ENCODE measurements at regions not wholly inside any gene's neighbourhood (a gene's known extent, or its start where the extent isn't known, plus 50 kb on each side); places are given as distances from the start of the nearest gene placed in this dataset.

GRCh38 chr11:95704865-95705264 lies 84.7 kb downstream of the FAM76B start:
- no peaks in the 10 kb centered on the region for H3K36me3 ChIP-seq (ENCODE audit: control insufficient read depth in 2 of 2, insufficient read depth in 2 of 2, low read length in 2 of 2)

DNA sequence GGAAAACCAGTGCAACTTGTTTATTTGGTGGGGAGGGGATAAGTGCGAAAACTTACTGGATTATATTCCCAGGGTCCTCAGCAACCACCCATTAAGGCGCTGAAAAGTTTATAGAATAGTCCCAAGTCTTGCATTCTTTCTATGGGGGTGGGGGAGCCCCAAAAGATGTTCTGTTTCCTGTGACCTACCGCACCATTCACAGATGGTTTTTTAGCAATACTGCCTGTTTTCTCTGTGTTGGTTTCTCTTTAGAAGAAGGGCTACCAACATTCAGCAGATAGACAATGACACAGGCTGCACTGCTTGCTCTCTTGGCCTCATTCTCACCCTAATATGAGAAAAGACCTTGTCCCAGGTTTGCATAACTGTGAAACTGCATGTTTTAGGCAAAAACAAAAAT lies 86.5 kb downstream of the FAM76B start:
- no peak overlapping the region for H3K27ac ChIP-seq (ENCODE audit: low read length)
- peaks cover 16% of the 10 kb centered on the region for H3K4me1 ChIP-seq (ENCODE audit: control insufficient read depth, insufficient read depth, low read length)
- H3K9me3 ChIP-seq (ENCODE audit: control insufficient read depth in 2 of 2, low read length in 2 of 2), result no peaks in the 10 kb centered on the region
- no peaks in the 10 kb centered on the region for H3K27me3 ChIP-seq (ENCODE audit: control insufficient read depth in 1 of 2, insufficient read depth in 2 of 2, low read length in 2 of 2)
- H3K36me3 ChIP-seq (ENCODE audit: control insufficient read depth in 2 of 2, insufficient read depth in 2 of 2, low read length in 2 of 2), result no peaks in the 10 kb centered on the region
- no peak overlapping the region for H3K4me3 ChIP-seq (ENCODE audit: low read length in 2 of 2)
- H3K9ac ChIP-seq (ENCODE audit: low read length in 2 of 2), result no peak overlapping the region

More at GRCh38 chr11:95704865-95705264, 84.7 kb downstream of the FAM76B start:
- peak overlapping the region; percentile 6 for H3K27ac ChIP-seq (ENCODE audit: low read length)
- H3K4me3 ChIP-seq (ENCODE audit: low read length in 2 of 2), result no peak overlapping the region
- H3K27me3 ChIP-seq (ENCODE audit: control insufficient read depth in 1 of 2, insufficient read depth in 2 of 2, low read length in 2 of 2), result no peaks in the 10 kb centered on the region
- H3K4me1 ChIP-seq (ENCODE audit: control insufficient read depth, insufficient read depth, low read length), result peaks cover 16% of the 10 kb centered on the region
- no peak overlapping the region for H3K9ac ChIP-seq (ENCODE audit: low read length in 2 of 2)
- H3K9me3 ChIP-seq (ENCODE audit: control insufficient read depth in 2 of 2, low read length in 2 of 2), result no peaks in the 10 kb centered on the region

DNA sequence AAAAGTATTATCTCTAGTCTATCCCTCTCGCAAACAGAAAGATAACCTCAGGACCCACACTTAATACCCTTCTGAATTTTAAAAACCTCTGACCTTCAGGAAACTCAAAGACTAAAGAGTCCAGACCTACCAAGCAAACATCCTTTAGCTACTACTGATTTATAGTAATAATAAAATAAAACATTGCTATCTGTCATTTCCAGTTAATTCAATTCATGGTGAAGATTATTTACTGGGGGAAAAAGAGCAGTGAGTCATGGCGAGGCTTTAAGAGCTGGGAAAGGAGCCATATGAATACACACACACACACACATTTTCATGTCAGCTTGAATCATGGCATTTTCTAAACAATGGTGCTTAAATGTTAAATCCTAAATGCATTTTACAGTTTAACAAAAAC lies 87.1 kb downstream of the FAM76B start:
- Histone ChIP-seq H3K27me3 (ENCODE audit: control insufficient read depth in 1 of 2, insufficient read depth in 2 of 2, low read length in 2 of 2) (no peaks in the 10 kb centered on the region), H3K9ac (ENCODE audit: low read length in 2 of 2) (no peak overlapping the region), H3K4me1 (ENCODE audit: control insufficient read depth, insufficient read depth, low read length) (peaks cover 16% of the 10 kb centered on the region), H3K4me3 (ENCODE audit: low read length in 2 of 2) (no peak overlapping the region), H3K9me3 (ENCODE audit: control insufficient read depth in 2 of 2, low read length in 2 of 2) (no peaks in the 10 kb centered on the region), H3K36me3 (ENCODE audit: control insufficient read depth in 2 of 2, insufficient read depth in 2 of 2, low read length in 2 of 2) (no peaks in the 10 kb centered on the region), H3K27ac (ENCODE audit: low read length) (no peak overlapping the region)

- Histone ChIP-seq H3K4me3 (ENCODE audit: low read length in 2 of 2) (no peak overlapping the region), H3K27ac (ENCODE audit: low read length) (no peak overlapping the region), H3K4me1 (ENCODE audit: control insufficient read depth, insufficient read depth, low read length) (peaks cover 13% of the 10 kb centered on the region)
Measured at GRCh38 chr11:95700471-95700817, 89.1 kb downstream of the FAM76B start.

GRCh38 chr11:95699631-95700470 lies 89.7 kb downstream of the FAM76B start:
- Histone ChIP-seq H3K36me3 (ENCODE audit: control insufficient read depth in 2 of 2, insufficient read depth in 2 of 2, low read length in 2 of 2) (no peaks in the 10 kb centered on the region), H3K9ac (ENCODE audit: low read length in 2 of 2) (no peak overlapping the region), H3K9me3 (ENCODE audit: control insufficient read depth in 2 of 2, low read length in 2 of 2) (no peaks in the 10 kb centered on the region), H3K27me3 (ENCODE audit: control insufficient read depth in 1 of 2, insufficient read depth in 2 of 2, low read length in 2 of 2) (no peaks in the 10 kb centered on the region), H3K4me3 (ENCODE audit: low read length in 2 of 2) (no peak overlapping the region), H3K27ac (ENCODE audit: low read length) (no peak overlapping the region), H3K4me1 (ENCODE audit: control insufficient read depth, insufficient read depth, low read length) (peaks cover 8% of the 10 kb centered on the region)

More at GRCh38 chr11:95700471-95700817, 89.1 kb downstream of the FAM76B start:
- Histone ChIP-seq H3K9me3 (ENCODE audit: control insufficient read depth in 2 of 2, low read length in 2 of 2) (no peaks in the 10 kb centered on the region), H3K9ac (ENCODE audit: low read length in 2 of 2) (no peak overlapping the region), H3K36me3 (ENCODE audit: control insufficient read depth in 2 of 2, insufficient read depth in 2 of 2, low read length in 2 of 2) (no peaks in the 10 kb centered on the region), H3K27me3 (ENCODE audit: control insufficient read depth in 1 of 2, insufficient read depth in 2 of 2, low read length in 2 of 2) (no peaks in the 10 kb centered on the region)

GRCh38 chr11:95698676-95699557 lies 90.7 kb downstream of the FAM76B start:
- H3K4me1 ChIP-seq (ENCODE audit: control insufficient read depth, insufficient read depth, low read length), result peaks cover 5% of the 10 kb centered on the region
- H3K9ac ChIP-seq (ENCODE audit: low read length in 2 of 2), result no peak overlapping the region
- H3K27ac ChIP-seq (ENCODE audit: low read length), result no peak overlapping the region

GRCh38 chr11:95697614-95698408 lies 91.8 kb downstream of the FAM76B start:
- H3K9ac ChIP-seq (ENCODE audit: low read length in 2 of 2), result no peak overlapping the region
- H3K4me1 ChIP-seq (ENCODE audit: control insufficient read depth, insufficient read depth, low read length), result peaks cover under 1% of the 10 kb centered on the region
- no peak overlapping the region for H3K27ac ChIP-seq (ENCODE audit: low read length)

More at GRCh38 chr11:95698676-95699557, 90.7 kb downstream of the FAM76B start:
- Histone ChIP-seq H3K9me3 (ENCODE audit: control insufficient read depth in 2 of 2, low read length in 2 of 2) (no peaks in the 10 kb centered on the region), H3K27me3 (ENCODE audit: control insufficient read depth in 1 of 2, insufficient read depth in 2 of 2, low read length in 2 of 2) (no peaks in the 10 kb centered on the region), H3K4me3 (ENCODE audit: low read length in 2 of 2) (no peak overlapping the region), H3K36me3 (ENCODE audit: control insufficient read depth in 2 of 2, insufficient read depth in 2 of 2, low read length in 2 of 2) (no peaks in the 10 kb centered on the region)

GRCh38 chr11:95695181-95695580 lies 94.4 kb downstream of the FAM76B start:
- H3K4me3 ChIP-seq (ENCODE audit: low read length in 2 of 2), result no peak overlapping the region
- no peaks in the 10 kb centered on the region for H3K4me1 ChIP-seq (ENCODE audit: control insufficient read depth, insufficient read depth, low read length)
- H3K9ac ChIP-seq (ENCODE audit: low read length in 2 of 2), result no peak overlapping the region
- H3K27ac ChIP-seq (ENCODE audit: low read length), result no peak overlapping the region
- no peaks in the 10 kb centered on the region for H3K27me3 ChIP-seq (ENCODE audit: control insufficient read depth in 1 of 2, insufficient read depth in 2 of 2, low read length in 2 of 2)
- H3K36me3 ChIP-seq (ENCODE audit: control insufficient read depth in 2 of 2, insufficient read depth in 2 of 2, low read length in 2 of 2), result no peaks in the 10 kb centered on the region
- no peaks in the 10 kb centered on the region for H3K9me3 ChIP-seq (ENCODE audit: control insufficient read depth in 2 of 2, low read length in 2 of 2)

More at GRCh38 chr11:95697614-95698408, 91.8 kb downstream of the FAM76B start:
- H3K4me3 ChIP-seq (ENCODE audit: low read length in 2 of 2), result no peak overlapping the region
- no peaks in the 10 kb centered on the region for H3K27me3 ChIP-seq (ENCODE audit: control insufficient read depth in 1 of 2, insufficient read depth in 2 of 2, low read length in 2 of 2)
- H3K36me3 ChIP-seq (ENCODE audit: control insufficient read depth in 2 of 2, insufficient read depth in 2 of 2, low read length in 2 of 2), result no peaks in the 10 kb centered on the region
- no peaks in the 10 kb centered on the region for H3K9me3 ChIP-seq (ENCODE audit: control insufficient read depth in 2 of 2, low read length in 2 of 2)

DNA sequence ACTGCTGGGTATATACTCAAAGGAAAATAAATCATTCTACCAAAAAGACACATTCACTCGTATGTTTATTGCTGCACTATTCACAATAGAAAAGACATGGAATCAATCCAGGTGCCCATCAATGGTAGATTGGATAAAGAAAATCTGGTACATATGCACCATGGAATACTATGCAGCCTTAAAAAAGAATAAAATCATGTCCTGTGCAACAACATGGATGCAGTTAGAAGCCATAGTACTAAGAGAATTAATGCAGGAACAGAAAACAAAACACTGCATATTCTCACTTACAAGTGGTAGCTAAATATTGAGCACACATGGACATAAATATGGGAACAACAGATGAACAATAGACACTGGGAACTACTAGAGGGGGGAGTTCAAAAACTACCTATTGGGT lies 96.3 kb downstream of the FAM76B start:
- Histone ChIP-seq H3K27ac (ENCODE audit: low read length) (no peak overlapping the region), H3K9ac (ENCODE audit: low read length in 2 of 2) (no peak overlapping the region), H3K4me1 (ENCODE audit: control insufficient read depth, insufficient read depth, low read length) (no peaks in the 10 kb centered on the region), H3K36me3 (ENCODE audit: control insufficient read depth in 2 of 2, insufficient read depth in 2 of 2, low read length in 2 of 2) (no peaks in the 10 kb centered on the region), H3K4me3 (ENCODE audit: low read length in 2 of 2) (no peak overlapping the region), H3K27me3 (ENCODE audit: control insufficient read depth in 1 of 2, insufficient read depth in 2 of 2, low read length in 2 of 2) (no peaks in the 10 kb centered on the region), H3K9me3 (ENCODE audit: control insufficient read depth in 2 of 2, low read length in 2 of 2) (no peaks in the 10 kb centered on the region)

DNA sequence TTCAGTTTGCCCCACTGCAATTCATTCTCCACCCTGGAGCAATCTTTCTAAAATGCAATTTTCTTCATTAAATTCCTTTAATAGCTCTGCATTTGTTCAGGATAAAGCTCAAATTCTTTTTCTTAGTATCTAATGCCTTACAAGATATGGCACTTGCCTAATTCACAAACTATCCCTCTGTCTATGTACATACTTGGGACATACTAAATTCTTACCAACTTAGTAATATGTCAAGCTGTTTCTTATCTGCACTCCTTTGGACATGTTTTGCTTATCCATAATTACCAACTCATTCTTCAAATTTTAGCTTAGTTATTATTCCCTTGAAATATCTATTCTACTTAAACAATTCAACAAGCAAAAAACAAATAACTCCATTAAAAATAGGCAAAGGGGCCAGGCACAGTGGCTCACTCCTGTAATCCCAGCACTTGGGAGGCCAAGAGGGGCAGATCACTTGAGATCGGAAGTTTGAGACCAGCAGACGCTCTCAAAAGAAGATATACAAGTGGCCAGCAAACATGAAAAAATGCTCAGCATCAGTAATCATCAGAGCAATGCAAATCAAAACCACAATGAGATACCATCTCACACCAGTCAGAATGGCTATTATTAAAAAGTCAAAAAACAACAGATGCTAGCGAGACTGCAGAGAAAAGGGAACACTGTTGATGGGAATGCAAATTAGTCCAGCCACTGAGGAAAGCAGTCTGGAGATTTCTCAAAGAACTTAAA lies 96.9 kb downstream of the FAM76B start:
- H3K36me3 ChIP-seq (ENCODE audit: control insufficient read depth in 2 of 2, insufficient read depth in 2 of 2, low read length in 2 of 2), result no peaks in the 10 kb centered on the region
- no peaks in the 10 kb centered on the region for H3K27me3 ChIP-seq (ENCODE audit: control insufficient read depth in 1 of 2, insufficient read depth in 2 of 2, low read length in 2 of 2)
- H3K27ac ChIP-seq (ENCODE audit: low read length), result no peak overlapping the region
- H3K9ac ChIP-seq (ENCODE audit: low read length in 2 of 2), result no peak overlapping the region
- H3K4me1 ChIP-seq (ENCODE audit: control insufficient read depth, insufficient read depth, low read length), result no peaks in the 10 kb centered on the region
- H3K9me3 ChIP-seq (ENCODE audit: control insufficient read depth in 2 of 2, low read length in 2 of 2), result no peaks in the 10 kb centered on the region
- no peak overlapping the region for H3K4me3 ChIP-seq (ENCODE audit: low read length in 2 of 2)
